ENCODE measurements at regions not wholly inside any gene's neighbourhood (a gene's known extent, or its start where the extent isn't known, plus 50 kb on each side); places are given as distances from the start of the nearest gene placed in this dataset.

DNA sequence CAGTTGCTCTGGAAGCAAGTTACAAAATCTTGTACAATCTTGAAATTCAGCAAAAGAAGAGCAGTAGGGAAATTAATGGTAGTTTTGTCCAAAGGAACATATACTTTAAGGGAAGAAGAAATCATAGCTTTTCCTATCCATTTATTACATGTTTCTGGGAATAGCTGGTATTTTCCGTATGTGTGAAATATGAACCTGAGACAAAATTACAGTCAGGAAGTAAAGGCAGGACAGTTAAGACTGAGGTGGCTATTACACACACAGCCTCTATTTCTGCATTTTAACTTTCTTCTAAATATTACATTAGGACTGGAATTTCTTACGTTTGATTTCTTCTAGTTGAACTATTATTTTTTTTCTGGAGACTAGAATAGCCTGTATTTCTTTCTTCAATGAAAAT is 1197.3 kb downstream of the SORCS3 start:
- DNase-seq (no peak), ATAC-seq (no peak)
- no peak overlapping the region for H3K27ac Mint-ChIP-seq
- intact Hi-C loops (cut with DNase I, micrococcal nuclease) = no loop called here
- H3K4me1 Mint-ChIP-seq = peaks cover 22% of the 10 kb centered on the region
- H3K4me3 Mint-ChIP-seq = peak overlapping the region; percentile 55
- H3K36me3 Mint-ChIP-seq (ENCODE audit: low read depth) = no peaks in the 10 kb centered on the region
- ChIA-PET CTCF (no interaction called here), POLR2A (no interaction called here)
- H3K9me3 Mint-ChIP-seq (ENCODE audit: low read depth) = peaks cover 1% of the 10 kb centered on the region
- H3K27me3 Mint-ChIP-seq = no peaks in the 10 kb centered on the region

DNA sequence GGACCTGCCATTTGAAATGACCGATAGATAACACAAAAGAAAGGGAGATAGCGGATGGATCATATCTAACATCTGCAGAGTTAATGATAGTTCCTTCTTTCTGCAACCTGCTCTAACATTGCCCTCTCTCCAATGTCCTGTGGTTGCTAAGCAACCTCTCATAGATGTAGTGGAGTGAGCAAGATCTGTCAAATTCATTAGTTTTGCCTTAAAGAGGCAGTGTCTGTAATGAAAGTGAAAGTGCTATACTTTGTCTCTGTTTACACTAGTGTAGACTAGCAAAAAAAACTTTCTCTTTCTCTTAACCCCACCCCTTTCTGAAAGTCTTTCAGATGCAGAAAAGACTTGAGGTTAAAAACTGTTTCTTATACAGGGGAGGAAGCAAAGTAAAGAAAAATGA is 1196.9 kb downstream of the SORCS3 start:
- DNase-seq (no peak), ATAC-seq (peak; percentile 88)
- H3K4me1 Mint-ChIP-seq = peaks cover 21% of the 10 kb centered on the region
- no peaks in the 10 kb centered on the region for H3K36me3 Mint-ChIP-seq (ENCODE audit: low read depth)
- H3K27ac Mint-ChIP-seq = peak overlapping the region; percentile 63
- H3K4me3 Mint-ChIP-seq = peak overlapping the region; percentile 55
- POLR2A ChIA-PET = no interaction called here
- intact Hi-C loops (cut with DNase I, micrococcal nuclease) = no loop called here
- CTCF ChIA-PET = no interaction called here
- H3K9me3 Mint-ChIP-seq (ENCODE audit: low read depth) = peaks cover 1% of the 10 kb centered on the region
- H3K27me3 Mint-ChIP-seq = no peaks in the 10 kb centered on the region

DNA sequence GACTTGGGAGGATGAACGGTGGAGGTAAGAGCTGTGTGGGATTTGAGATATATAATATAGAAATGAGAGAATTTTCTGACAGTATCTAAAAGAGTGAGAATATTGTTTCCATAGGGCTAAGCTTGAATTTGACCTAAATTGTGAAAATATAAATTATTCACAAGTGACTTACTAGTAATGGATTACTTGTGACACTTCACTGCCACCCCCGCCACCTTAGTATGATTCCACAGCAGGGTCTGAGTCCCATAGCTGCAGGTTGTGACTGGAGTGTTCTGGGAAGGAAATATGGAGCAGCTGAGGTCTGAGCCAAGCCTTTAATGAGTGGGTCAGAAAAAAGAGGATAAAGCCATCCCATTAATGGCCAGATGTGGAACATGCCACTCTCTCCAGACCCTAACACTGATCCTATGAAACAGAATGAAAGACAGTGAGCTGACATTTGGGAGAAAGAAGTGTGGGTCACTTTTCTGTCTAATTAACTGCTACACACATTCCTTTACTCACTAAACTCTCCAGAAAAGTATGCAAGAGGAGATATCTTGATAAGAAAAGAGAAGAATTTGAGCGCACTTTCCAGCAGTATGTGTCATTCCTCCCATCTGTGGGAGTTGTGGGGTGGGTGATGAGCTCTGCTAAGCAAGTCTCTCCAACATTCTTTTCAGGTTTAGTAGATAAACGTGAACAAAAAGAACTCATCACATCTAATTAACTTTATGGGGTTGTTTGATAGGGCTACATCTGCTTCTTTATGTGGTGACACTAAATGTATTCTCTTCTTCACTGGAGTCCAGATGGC is 1193.4 kb downstream of the SORCS3 start:
- ATAC-seq (no peak), DNase-seq (no peak)
- intact Hi-C loops (cut with DNase I, micrococcal nuclease) = no loop called here
- no peak overlapping the region for H3K4me3 Mint-ChIP-seq
- H3K36me3 Mint-ChIP-seq (ENCODE audit: low read depth) = no peaks in the 10 kb centered on the region
- no peak overlapping the region for H3K27ac Mint-ChIP-seq
- no peaks in the 10 kb centered on the region for H3K27me3 Mint-ChIP-seq
- ChIA-PET CTCF (no interaction called here), POLR2A (no interaction called here)
- H3K4me1 Mint-ChIP-seq = peaks cover 12% of the 10 kb centered on the region
- H3K9me3 Mint-ChIP-seq (ENCODE audit: low read depth) = no peaks in the 10 kb centered on the region

DNA sequence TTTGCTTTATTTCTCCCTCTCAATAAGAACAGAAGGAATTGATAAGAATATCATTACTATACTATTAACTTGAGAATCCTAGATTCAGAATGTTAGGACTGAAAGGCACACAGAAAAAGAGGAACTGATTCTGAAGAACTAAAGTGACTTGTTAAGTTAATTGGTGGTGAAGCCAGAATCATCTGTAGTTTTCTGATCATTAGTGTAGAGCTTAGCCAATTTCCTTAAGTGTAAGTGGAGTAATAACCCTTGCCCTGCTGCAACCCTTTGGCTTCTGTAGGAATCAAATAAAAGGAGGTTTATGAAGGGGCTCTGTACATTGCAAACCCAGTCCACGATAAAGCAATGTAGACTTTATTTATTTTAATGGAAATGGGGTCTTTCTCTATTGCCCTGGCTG is 1186.0 kb downstream of the SORCS3 start:
- DNase-seq (no peak), ATAC-seq (no peak)
- CTCF ChIA-PET = no interaction called here
- no peaks in the 10 kb centered on the region for H3K36me3 Mint-ChIP-seq (ENCODE audit: low read depth)
- peaks cover 5% of the 10 kb centered on the region for H3K9me3 Mint-ChIP-seq (ENCODE audit: low read depth)
- intact Hi-C loops (cut with DNase I, micrococcal nuclease) = no loop called here
- H3K4me3 Mint-ChIP-seq = no peak overlapping the region
- no peaks in the 10 kb centered on the region for H3K4me1 Mint-ChIP-seq
- no peak overlapping the region for H3K27ac Mint-ChIP-seq
- H3K27me3 Mint-ChIP-seq = peaks cover 3% of the 10 kb centered on the region
- POLR2A ChIA-PET = no interaction called here

DNA sequence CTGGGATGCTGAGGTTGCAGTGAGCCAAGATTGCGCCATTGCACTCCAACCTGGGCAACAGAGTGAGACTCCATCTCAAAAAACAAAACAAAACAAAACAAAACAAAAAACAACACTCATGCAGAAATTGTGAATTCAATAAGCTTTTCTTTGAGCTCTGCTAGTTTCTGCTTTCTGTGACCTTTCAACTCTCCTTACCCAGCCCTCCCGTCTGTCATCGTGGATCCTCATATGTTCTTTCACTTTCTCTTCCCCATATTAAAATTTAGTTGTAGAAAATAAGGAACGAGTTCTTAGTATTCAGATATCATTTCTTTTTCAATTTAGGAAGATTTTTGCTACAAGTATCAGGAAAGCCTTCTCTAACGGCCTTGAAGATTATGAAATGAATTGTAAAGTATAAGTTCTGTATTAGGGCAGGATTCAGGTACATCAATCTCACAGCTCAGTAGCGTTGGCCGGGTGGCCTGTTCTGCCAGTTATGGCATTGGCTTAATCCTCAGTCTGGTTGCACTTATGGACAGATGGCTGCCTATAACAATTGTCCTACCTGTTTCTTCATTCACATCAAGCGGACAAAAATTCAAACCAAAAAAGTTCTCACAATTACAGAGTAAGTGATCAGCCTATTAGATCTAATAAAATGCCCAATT is 1167.0 kb downstream of the SORCS3 start:
- H3K27ac Mint-ChIP-seq = no peak overlapping the region
- H3K36me3 Mint-ChIP-seq (ENCODE audit: low read depth) = no peaks in the 10 kb centered on the region
- peaks cover 5% of the 10 kb centered on the region for H3K9me3 Mint-ChIP-seq (ENCODE audit: low read depth)
- no peaks in the 10 kb centered on the region for H3K27me3 Mint-ChIP-seq
- ChIA-PET POLR2A (no interaction called here), CTCF (no interaction called here)
- DNase-seq = no peak
- no peak overlapping the region for H3K4me3 Mint-ChIP-seq
- intact Hi-C loops (cut with DNase I, micrococcal nuclease) = no loop called here
- no peak for ATAC-seq
- no peaks in the 10 kb centered on the region for H3K4me1 Mint-ChIP-seq

DNA sequence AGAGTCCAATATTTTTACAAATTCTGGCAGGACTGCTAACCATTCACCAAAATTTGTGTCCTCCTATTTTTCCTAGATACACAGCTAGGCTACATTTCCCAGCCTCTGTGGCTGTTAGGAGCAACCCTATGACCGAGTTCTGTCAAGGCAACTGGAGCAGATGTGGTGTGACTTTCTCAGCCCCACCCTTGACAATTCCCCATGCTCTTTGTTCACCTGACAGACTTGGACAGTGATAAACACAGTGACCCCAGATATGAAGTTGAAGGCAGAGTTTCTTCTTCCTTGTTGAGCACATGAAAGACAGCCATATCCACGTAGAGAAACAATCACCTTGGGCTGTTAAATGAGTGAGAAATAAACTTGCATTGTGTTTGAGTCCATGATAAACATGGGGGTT is 1162.1 kb downstream of the SORCS3 start:
- intact Hi-C loops (cut with DNase I, micrococcal nuclease) = no loop called here
- CTCF ChIA-PET = no interaction called here
- ATAC-seq = no peak
- no peak for DNase-seq
- Mint-ChIP-seq H3K4me3 (no peak overlapping the region), H3K27ac (no peak overlapping the region), H3K4me1 (no peaks in the 10 kb centered on the region), H3K27me3 (no peaks in the 10 kb centered on the region), H3K9me3 (ENCODE audit: low read depth) (peaks cover 2% of the 10 kb centered on the region), H3K36me3 (ENCODE audit: low read depth) (no peaks in the 10 kb centered on the region)
- POLR2A ChIA-PET = no interaction called here

DNA sequence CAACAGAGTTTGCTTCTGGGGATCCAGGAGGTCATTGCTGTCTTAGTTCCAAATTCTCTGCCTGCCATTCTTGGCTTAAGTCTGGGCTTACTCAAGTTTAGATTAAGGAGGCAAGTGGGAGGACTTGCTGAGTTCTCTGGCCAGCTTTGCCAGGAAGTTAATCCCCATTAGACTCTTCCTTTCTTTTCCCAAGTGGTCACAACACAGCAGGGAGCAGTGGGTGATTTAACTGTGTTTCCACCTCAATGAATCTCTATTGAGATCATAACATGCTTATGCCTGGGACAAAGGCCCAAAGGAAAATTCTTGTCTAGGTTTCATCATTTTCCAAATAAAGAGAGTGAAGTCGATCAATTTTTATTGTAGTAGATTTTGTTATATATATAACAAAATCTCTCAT is 1159.6 kb downstream of the SORCS3 start:
- POLR2A ChIA-PET = no interaction called here
- H3K36me3 Mint-ChIP-seq (ENCODE audit: low read depth) = no peaks in the 10 kb centered on the region
- no peak overlapping the region for H3K4me3 Mint-ChIP-seq
- H3K4me1 Mint-ChIP-seq = no peaks in the 10 kb centered on the region
- H3K9me3 Mint-ChIP-seq (ENCODE audit: low read depth) = no peaks in the 10 kb centered on the region
- ATAC-seq (no peak), DNase-seq (no peak)
- no peak overlapping the region for H3K27ac Mint-ChIP-seq
- CTCF ChIA-PET = no interaction called here
- intact Hi-C loops (cut with DNase I, micrococcal nuclease) = no loop called here
- no peaks in the 10 kb centered on the region for H3K27me3 Mint-ChIP-seq

DNA sequence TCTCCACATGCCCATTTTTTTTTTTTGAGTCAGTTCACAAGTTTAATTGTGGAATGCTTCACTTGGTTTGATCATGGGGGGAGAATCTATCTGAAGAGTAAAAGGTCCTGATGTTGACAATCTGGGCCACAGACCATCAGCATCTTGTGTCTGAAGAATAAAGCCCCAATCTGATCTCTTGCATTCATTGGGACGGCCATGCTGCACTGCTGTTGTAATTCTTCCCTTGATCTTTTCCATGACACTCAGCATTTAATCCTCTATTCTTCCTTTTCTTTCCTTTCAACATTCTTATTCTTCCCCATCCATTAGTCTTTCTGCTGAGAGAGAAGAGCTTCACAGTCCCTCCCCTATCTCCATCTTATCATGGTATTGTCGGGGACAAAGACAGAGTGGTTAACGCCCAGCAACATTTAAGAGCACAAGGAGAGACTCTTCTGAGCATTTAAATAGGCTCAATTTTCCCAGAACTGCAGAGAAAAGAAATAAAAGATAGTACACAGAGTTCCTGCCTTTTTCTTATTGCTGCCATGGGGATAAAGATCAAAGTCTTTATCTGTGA is 1157.3 kb downstream of the SORCS3 start:
- H3K36me3 Mint-ChIP-seq (ENCODE audit: low read depth) = no peaks in the 10 kb centered on the region
- no peaks in the 10 kb centered on the region for H3K27me3 Mint-ChIP-seq
- DNase-seq (no peak), ATAC-seq (no peak)
- ChIA-PET POLR2A (no interaction called here), CTCF (no interaction called here)
- H3K27ac Mint-ChIP-seq = no peak overlapping the region
- no peak overlapping the region for H3K4me3 Mint-ChIP-seq
- H3K4me1 Mint-ChIP-seq = no peaks in the 10 kb centered on the region
- H3K9me3 Mint-ChIP-seq (ENCODE audit: low read depth) = no peaks in the 10 kb centered on the region
- intact Hi-C loops (cut with DNase I, micrococcal nuclease) = no loop called here

DNA sequence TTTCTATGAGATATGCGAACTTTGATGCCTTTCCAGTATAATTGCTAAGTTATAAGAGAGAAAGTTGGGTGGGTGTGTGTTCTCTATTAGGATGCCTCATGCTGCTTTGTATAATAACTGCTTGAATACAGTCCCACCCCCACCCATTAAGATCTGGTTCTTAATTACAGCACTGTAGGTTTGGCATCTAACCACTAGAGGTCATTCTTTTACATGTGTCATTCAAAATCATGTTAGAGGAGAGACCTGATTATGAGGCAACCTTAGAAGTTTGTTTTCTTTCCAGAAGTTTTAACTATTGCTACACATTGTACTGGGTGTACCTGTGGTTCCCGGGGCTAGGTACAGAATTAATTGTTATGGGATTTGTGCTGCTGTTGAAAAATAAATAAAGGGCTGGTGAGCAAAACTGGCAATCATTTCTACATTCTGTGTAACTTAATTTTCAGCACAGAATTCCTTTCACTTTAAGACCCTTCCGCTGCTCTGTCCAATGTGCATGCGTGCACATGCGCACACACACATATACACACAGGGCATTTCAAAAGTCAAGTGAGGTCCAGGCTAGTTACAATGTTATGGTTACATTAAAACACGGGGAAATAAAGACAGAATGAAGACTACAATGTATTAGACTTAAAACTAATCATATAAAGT is 1156.3 kb downstream of the SORCS3 start:
- intact Hi-C loops (cut with DNase I, micrococcal nuclease) = loop anchor here in 1 of 2 experiments (2.0 kb wide), 1 partner anchor 379 kb away; no protein-coding TSS in a partner anchor
- ChIA-PET POLR2A (no interaction called here), CTCF (no interaction called here)
- DNase-seq (no peak), ATAC-seq (no peak)
- Mint-ChIP-seq H3K27me3 (no peaks in the 10 kb centered on the region), H3K9me3 (ENCODE audit: low read depth) (no peaks in the 10 kb centered on the region), H3K36me3 (ENCODE audit: low read depth) (no peaks in the 10 kb centered on the region), H3K27ac (no peak overlapping the region), H3K4me3 (no peak overlapping the region), H3K4me1 (no peaks in the 10 kb centered on the region)

DNA sequence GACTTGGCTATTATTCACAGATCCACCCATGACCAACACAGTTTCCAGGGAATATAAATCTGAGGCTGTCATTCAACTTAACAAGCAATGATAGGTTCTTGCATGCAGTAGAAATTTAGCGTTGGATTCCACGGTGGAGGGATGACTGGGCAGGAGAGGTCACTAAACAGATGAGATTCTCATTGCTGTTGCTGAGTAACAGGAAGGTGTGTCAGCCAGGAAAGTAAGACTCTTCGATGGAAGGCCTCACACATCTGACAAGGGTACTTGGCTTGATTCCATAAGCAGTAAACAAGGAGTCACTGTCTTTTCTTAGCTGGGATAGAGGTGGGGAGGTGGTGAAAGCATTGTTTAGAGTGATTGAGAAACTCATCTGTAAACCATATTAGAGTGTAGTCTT is 1152.0 kb downstream of the SORCS3 start:
- ChIA-PET CTCF (no interaction called here), POLR2A (no interaction called here)
- H3K27me3 Mint-ChIP-seq = no peaks in the 10 kb centered on the region
- ATAC-seq (no peak), DNase-seq (no peak)
- H3K4me3 Mint-ChIP-seq = no peak overlapping the region
- intact Hi-C loops (cut with DNase I, micrococcal nuclease) = no loop called here
- H3K36me3 Mint-ChIP-seq (ENCODE audit: low read depth) = no peaks in the 10 kb centered on the region
- no peaks in the 10 kb centered on the region for H3K4me1 Mint-ChIP-seq
- no peaks in the 10 kb centered on the region for H3K9me3 Mint-ChIP-seq (ENCODE audit: low read depth)
- H3K27ac Mint-ChIP-seq = no peak overlapping the region

DNA sequence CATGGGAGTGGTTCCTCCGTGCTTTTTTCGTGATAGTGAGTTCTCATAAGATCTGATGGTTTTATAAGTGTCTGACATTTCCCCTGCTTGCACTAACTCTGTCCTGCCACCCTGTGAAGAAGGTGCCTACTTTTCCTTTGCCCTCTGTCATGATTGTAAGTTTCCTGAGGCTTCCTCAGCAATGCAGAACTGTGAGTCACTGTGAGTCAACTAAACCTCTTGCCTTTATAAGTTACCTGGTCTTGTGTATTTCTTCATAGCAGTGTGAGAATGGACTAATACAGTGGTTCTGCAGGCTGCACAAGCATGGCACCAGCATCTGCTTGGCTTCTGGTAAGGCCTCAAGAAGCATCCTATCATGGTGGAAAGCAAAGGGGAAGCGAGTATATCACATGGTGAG is 1144.6 kb downstream of the SORCS3 start:
- H3K9me3 Mint-ChIP-seq (ENCODE audit: low read depth) = peaks cover 8% of the 10 kb centered on the region
- no peak overlapping the region for H3K4me3 Mint-ChIP-seq
- no peaks in the 10 kb centered on the region for H3K27me3 Mint-ChIP-seq
- H3K4me1 Mint-ChIP-seq = no peaks in the 10 kb centered on the region
- intact Hi-C loops (cut with DNase I, micrococcal nuclease) = no loop called here
- ChIA-PET CTCF (no interaction called here), POLR2A (no interaction called here)
- ATAC-seq (no peak), DNase-seq (no peak)
- no peak overlapping the region for H3K27ac Mint-ChIP-seq
- no peaks in the 10 kb centered on the region for H3K36me3 Mint-ChIP-seq (ENCODE audit: low read depth)

DNA sequence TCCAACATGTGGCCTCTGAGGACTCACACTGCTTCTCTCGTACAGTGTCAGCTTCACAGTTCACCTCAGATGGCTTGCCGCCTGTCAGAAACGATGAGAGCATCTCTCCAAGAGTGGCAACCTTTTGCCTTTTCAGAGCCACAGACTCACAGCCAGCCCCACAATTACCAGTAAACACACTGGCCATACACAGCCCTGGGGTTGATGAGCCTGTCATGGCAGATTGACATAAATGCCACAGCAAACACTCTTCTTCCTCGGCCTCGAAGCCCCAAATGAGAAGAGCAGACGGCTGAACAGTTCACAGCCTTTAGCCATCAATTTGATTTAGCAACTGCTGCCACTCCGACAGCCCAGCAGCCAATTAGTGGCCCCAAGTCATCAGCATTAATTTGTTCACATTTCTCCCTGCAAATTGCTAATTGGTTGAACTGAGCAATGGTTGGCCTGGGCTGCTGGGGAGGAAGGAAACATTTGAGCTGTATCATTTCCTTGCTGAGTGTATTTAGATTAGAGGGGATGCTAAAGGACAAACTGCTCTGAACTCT is 1142.9 kb downstream of the SORCS3 start:
- ChIA-PET CTCF (no interaction called here), POLR2A (no interaction called here)
- no peak overlapping the region for H3K4me3 Mint-ChIP-seq
- DNase-seq (no peak), ATAC-seq (no peak)
- H3K36me3 Mint-ChIP-seq (ENCODE audit: low read depth) = no peaks in the 10 kb centered on the region
- H3K9me3 Mint-ChIP-seq (ENCODE audit: low read depth) = peaks cover 8% of the 10 kb centered on the region
- no peaks in the 10 kb centered on the region for H3K4me1 Mint-ChIP-seq
- intact Hi-C loops (cut with DNase I, micrococcal nuclease) = no loop called here
- no peaks in the 10 kb centered on the region for H3K27me3 Mint-ChIP-seq
- no peak overlapping the region for H3K27ac Mint-ChIP-seq

All from activated CD4-positive, alpha-beta T cell treated with anti-CD3 and anti-CD28 coated beads for 36 hours (primary cell).